B cell (primary cell): ENCODE measurements at regions not wholly inside any gene's neighbourhood (a gene's known extent, or its start where the extent isn't known, plus 50 kb on each side); places are given as distances from the start of the nearest gene placed in this dataset.

Experiments used
- ATAC-seq: fragments of 200-7000 bp; cut with Tn5 transposase; one replicate; pipeline ENCODE4 v1.10.0; 2021; ENCODE audit warnings: low read depth, mild to moderate bottlenecking, moderate number of reproducible peaks, moderate library complexity
- CTCF ChIA-PET: fragments of 350-600 bp; sonication (Branson Sonifier 250); formaldehyde crosslinking; loops from one replicate; lab custom pipeline; 2021; ENCODE audit warnings: antibody characterized with exemption, inconsistent platforms; lab: Charles Lee
- POLR2A ChIA-PET: fragments of 350-600 bp; sonication (Branson Sonifier 250); formaldehyde crosslinking; loops from one replicate; lab custom pipeline; 2021; ENCODE audit warnings: antibody characterized with exemption; lab: Charles Lee
- DNase-seq: peaks from one replicate; pipeline ENCODE4 v3.0.0; 2013
- H2AFZ ChIP-seq: 2 replicates; pipeline ENCODE4 v1.6.1; 2012; ENCODE audit warnings: mild to moderate bottlenecking, low read depth, low read length; ENCODE audit not compliant: insufficient read depth, poor library complexity, severe bottlenecking
- H3K27ac ChIP-seq, 2 donors: 1 replicate in 1 of 2; 2 replicates in 1 of 2; pipeline ENCODE4 v1.5.1; 2012 to 2013; ENCODE audit warnings: low read length in 2 of 2, mild to moderate bottlenecking in 2 of 2, moderate library complexity in 1 of 2
- H3K27me3 ChIP-seq, 4 experiments: fragments of 200-600 bp in 1 of 4; sonication (generic) in 1 of 4; replicated peaks in 1 of 4; 1 replicate in 2 of 4; 2 replicates in 2 of 4; pipeline versions ENCODE4 v1.6.1 to v1.7.0; 2013 to 2016; ENCODE audit warnings: low read length in 3 of 4, mild to moderate bottlenecking in 2 of 4, mixed read lengths in 1 of 4, moderate library complexity in 1 of 4; ENCODE audit not compliant: insufficient read depth in 4 of 4, control insufficient read depth in 3 of 4; ENCODE audit errors: control extremely low read depth in 1 of 4
- H3K36me3 ChIP-seq, 2 experiments: replicated peaks in 1 of 2; 1 replicate in 1 of 2; 2 replicates in 1 of 2; pipeline versions ENCODE4 v1.6.1 to v1.7.1; 2013; ENCODE audit warnings: low read length in 1 of 2; ENCODE audit not compliant: insufficient read depth in 2 of 2, control insufficient read depth in 1 of 2; ENCODE audit errors: control extremely low read depth in 1 of 2, extremely low read depth in 1 of 2
- H3K4me1 ChIP-seq, 2 donors: fragments of 200-600 bp in 1 of 2; sonication (generic) in 1 of 2; 1 replicate in 1 of 2; 2 replicates in 1 of 2; pipeline versions ENCODE4 v1.5.1 to v1.6.1; 2013 to 2017; ENCODE audit warnings: low read length in 2 of 2; ENCODE audit not compliant: control insufficient read depth in 2 of 2, insufficient read depth in 2 of 2
- H3K4me2 ChIP-seq: replicated peaks from 2 replicates; pipeline ENCODE3; 2012; ENCODE audit warnings: mild to moderate bottlenecking, low read depth, low read length; ENCODE audit not compliant: poor library complexity, severe bottlenecking
- H3K4me3 ChIP-seq, 5 experiments: fragments of 200-600 bp in 1 of 5; sonication (generic) in 1 of 5; 1 replicate in 3 of 5; 2 replicates in 2 of 5; pipeline versions ENCODE4 v1.5.1 to v1.7.0; 2011 to 2016; ENCODE audit warnings: low read length in 4 of 5, mild to moderate bottlenecking in 4 of 5, low read depth in 2 of 5, control low read depth in 1 of 5, moderate library complexity in 1 of 5; ENCODE audit not compliant: insufficient read depth in 1 of 5; ENCODE audit errors: control extremely low read depth in 1 of 5, extremely low read depth in 1 of 5
- H3K79me2 ChIP-seq: fragments of 200-600 bp; sonication (generic); one replicate; pipeline ENCODE4 v1.6.0; 2016; ENCODE audit warnings: low read length; ENCODE audit not compliant: control insufficient read depth, insufficient read depth
- H3K9ac ChIP-seq: fragments of 200-600 bp; sonication (generic); 2 replicates; pipeline ENCODE4 v1.6.1; 2017; ENCODE audit warnings: mild to moderate bottlenecking, low read length, moderate library complexity
- H3K9me3 ChIP-seq, 3 donors: one replicate each; pipeline versions ENCODE4 v1.6.1 to v1.7.1; 2013; ENCODE audit warnings: low read length in 2 of 3; ENCODE audit not compliant: control insufficient read depth in 2 of 3, insufficient read depth in 1 of 3; ENCODE audit errors: control extremely low read depth in 1 of 3
- H4K20me1 ChIP-seq: 2 replicates; pipeline ENCODE4 v1.6.0; 2012; ENCODE audit warnings: mild to moderate bottlenecking, low read length; ENCODE audit not compliant: insufficient read depth, control insufficient read depth, poor library complexity, severe bottlenecking
- H3K27ac Mint-ChIP-seq: one replicate; pipeline ENCODE4 v1.8.0; 2021; ENCODE audit warnings: mixed read lengths
- H3K27me3 Mint-ChIP-seq: one replicate; pipeline ENCODE4 v1.8.0; 2021; ENCODE audit warnings: mixed read lengths
- H3K4me1 Mint-ChIP-seq: one replicate; pipeline ENCODE4 v1.8.0; 2021; ENCODE audit warnings: mixed read lengths
- H3K4me3 Mint-ChIP-seq: one replicate; pipeline ENCODE4 v1.8.0; 2021; ENCODE audit warnings: mixed read lengths
- H3K9me3 Mint-ChIP-seq: one replicate; pipeline ENCODE4 v1.8.0; 2022; ENCODE audit warnings: mixed read lengths; ENCODE audit not compliant: insufficient read depth
- EZH2 ChIP-seq: IDR thresholded peaks from 2 replicates; pipeline ENCODE4 v1.6.1; 2012; ENCODE audit warnings: borderline replicate concordance, low read depth, mild to moderate bottlenecking, moderate library complexity, low read length; ENCODE audit not compliant: insufficient read depth, poor library complexity, severe bottlenecking
- WGBS: methylation state at CpG from one replicate; pipeline ENCODE4 v1.1.5; 2013; ENCODE audit warnings: missing lambda C conversion rate; ENCODE audit not compliant: insufficient coverage; 5-methylcytosine and 5-hydroxymethylcytosine counted together
- intact Hi-C: fragments of 100-400 bp; cut with micrococcal nuclease; formaldehyde crosslinking; loops from one replicate; pipeline ENCODE4 v1.10.0; 2022
- TF ChIP-seq, protein P1 (sequence below): fragments of 200-600 bp; IDR thresholded peaks from one replicate; pipeline ENCODE4 v1.8.0; 2022; ENCODE audit warnings: antibody characterized with exemption, mild to moderate bottlenecking

DNA sequence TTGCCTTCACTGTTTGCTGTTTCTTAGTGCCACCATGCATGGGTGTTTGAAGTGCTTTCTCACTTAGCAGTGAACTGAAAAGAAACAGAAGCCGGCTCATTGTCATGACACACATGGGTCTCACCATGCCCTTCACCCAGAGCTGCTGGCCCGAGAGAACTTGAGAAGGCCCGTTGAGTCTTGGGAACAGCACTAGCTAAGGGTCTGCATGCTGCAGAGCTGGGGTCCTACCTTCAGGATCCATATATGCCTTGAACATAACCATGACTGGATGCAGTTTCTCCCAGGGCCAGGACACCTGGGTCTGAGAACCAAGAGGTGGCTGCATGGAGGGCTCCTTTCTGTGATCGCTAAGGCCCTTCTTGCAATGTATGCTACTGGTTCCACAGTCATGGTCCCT is 245.5 kb upstream of the HS6ST1 start:
- H3K79me2 ChIP-seq, result no peaks in the 10 kb centered on the region
- Mint-ChIP-seq H3K9me3 (no peaks in the 10 kb centered on the region), H3K4me1 (no peaks in the 10 kb centered on the region), H3K27me3 (peaks cover 12% of the 10 kb centered on the region), H3K27ac (no peak overlapping the region), H3K4me3 (no peak overlapping the region)
- no peaks in the 10 kb centered on the region for H3K36me3 ChIP-seq
- no peaks in the 10 kb centered on the region for H3K9me3 ChIP-seq
- H3K4me2 ChIP-seq, result no peak overlapping the region
- H3K27ac ChIP-seq, result no peak overlapping the region
- WGBS, result 96% methylated on average over 4 of the region's 4 CpGs
- no peak for DNase-seq
- no peak overlapping the region for H3K9ac ChIP-seq
- no peaks in the 10 kb centered on the region for H3K27me3 ChIP-seq
- no peaks in the 10 kb centered on the region for H3K4me1 ChIP-seq
- POLR2A ChIA-PET, result no interaction called here
- H3K4me3 ChIP-seq, result no peak overlapping the region
- no peak overlapping the region for H2AFZ ChIP-seq
- no peaks in the 10 kb centered on the region for H4K20me1 ChIP-seq
- ATAC-seq, result no peak
- CTCF ChIA-PET, result no interaction called here
- TF ChIP-seq, protein P1, sequence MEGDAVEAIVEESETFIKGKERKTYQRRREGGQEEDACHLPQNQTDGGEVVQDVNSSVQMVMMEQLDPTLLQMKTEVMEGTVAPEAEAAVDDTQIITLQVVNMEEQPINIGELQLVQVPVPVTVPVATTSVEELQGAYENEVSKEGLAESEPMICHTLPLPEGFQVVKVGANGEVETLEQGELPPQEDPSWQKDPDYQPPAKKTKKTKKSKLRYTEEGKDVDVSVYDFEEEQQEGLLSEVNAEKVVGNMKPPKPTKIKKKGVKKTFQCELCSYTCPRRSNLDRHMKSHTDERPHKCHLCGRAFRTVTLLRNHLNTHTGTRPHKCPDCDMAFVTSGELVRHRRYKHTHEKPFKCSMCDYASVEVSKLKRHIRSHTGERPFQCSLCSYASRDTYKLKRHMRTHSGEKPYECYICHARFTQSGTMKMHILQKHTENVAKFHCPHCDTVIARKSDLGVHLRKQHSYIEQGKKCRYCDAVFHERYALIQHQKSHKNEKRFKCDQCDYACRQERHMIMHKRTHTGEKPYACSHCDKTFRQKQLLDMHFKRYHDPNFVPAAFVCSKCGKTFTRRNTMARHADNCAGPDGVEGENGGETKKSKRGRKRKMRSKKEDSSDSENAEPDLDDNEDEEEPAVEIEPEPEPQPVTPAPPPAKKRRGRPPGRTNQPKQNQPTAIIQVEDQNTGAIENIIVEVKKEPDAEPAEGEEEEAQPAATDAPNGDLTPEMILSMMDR, result no peak
- no peak for TF ChIP-seq EZH2
- intact Hi-C loops, result no loop called here

GRCh38 chr2:128564551-128564950 is 245.9 kb upstream of the HS6ST1 start:
- POLR2A ChIA-PET, result no interaction called here
- Histone ChIP-seq H4K20me1 (no peaks in the 10 kb centered on the region), H3K27ac (no peak overlapping the region), H3K9ac (no peak overlapping the region), H3K4me1 (no peaks in the 10 kb centered on the region), H3K4me2 (no peak overlapping the region), H3K79me2 (no peaks in the 10 kb centered on the region), H3K27me3 (no peaks in the 10 kb centered on the region), H3K9me3 (no peaks in the 10 kb centered on the region), H3K36me3 (no peaks in the 10 kb centered on the region), H2AFZ (no peak overlapping the region), H3K4me3 (no peak overlapping the region)
- DNase-seq (no peak), ATAC-seq (no peak)
- intact Hi-C loops, result no loop called here
- Mint-ChIP-seq H3K9me3 (no peaks in the 10 kb centered on the region), H3K4me3 (no peak overlapping the region), H3K27ac (no peak overlapping the region), H3K4me1 (no peaks in the 10 kb centered on the region), H3K27me3 (peaks cover 8% of the 10 kb centered on the region)
- CTCF ChIA-PET, result no interaction called here
- 89% methylated on average over 3 of the region's 6 CpGs for WGBS
- TF ChIP-seq EZH2, result no peak
- TF ChIP-seq, protein P1, result no peak
